ENCODE measurements at regions not wholly inside any gene's neighbourhood (a gene's known extent, or its start where the extent isn't known, plus 50 kb on each side); places are given as distances from the start of the nearest gene placed in this dataset.
A peak's percentile ranks its signal among the peaks of the same experiment; 100 is the strongest.

GRCh38 chr17:77366206-77366557, 225.4 kb downstream of the SEC14L1 start:
- DNase-seq = no peak

- DNase-seq = no peak
Measured at GRCh38 chr17:77366558-77367245, 225.9 kb downstream of the SEC14L1 start.

- no peak for DNase-seq
Measured at GRCh38 chr17:77369544-77369971, 228.8 kb downstream of the SEC14L1 start.

GRCh38 chr17:77370586-77370985, 229.8 kb downstream of the SEC14L1 start:
- DNase-seq = no peak

- no peak for DNase-seq
Measured at GRCh38 chr17:77371117-77371887, 230.5 kb downstream of the SEC14L1 start.

GRCh38 chr17:77371888-77372443, 231.2 kb downstream of the SEC14L1 start:
- DNase-seq = no peak

GRCh38 chr17:77372444-77373298, 231.9 kb downstream of the SEC14L1 start:
- DNase-seq = peak; percentile 69

- DNase-seq = peak; percentile 50
Measured at GRCh38 chr17:77373299-77374169, 232.8 kb downstream of the SEC14L1 start.

- peak; percentile 79 for DNase-seq
Measured at GRCh38 chr17:77374170-77374936, 233.6 kb downstream of the SEC14L1 start.

GRCh38 chr17:77375108-77375916, 234.5 kb downstream of the SEC14L1 start:
- no peak for DNase-seq

GRCh38 chr17:77375917-77376651, 235.3 kb downstream of the SEC14L1 start:
- DNase-seq = peak; percentile 68

GRCh38 chr17:77376795-77377709, 236.3 kb downstream of the SEC14L1 start:
- DNase-seq = no peak

GRCh38 chr17:77377710-77378235, 237.0 kb downstream of the SEC14L1 start:
- DNase-seq = no peak

- DNase-seq = no peak
Measured at GRCh38 chr17:77378318-77379064, 237.7 kb downstream of the SEC14L1 start.

GRCh38 chr17:77379065-77379428, 238.3 kb downstream of the SEC14L1 start:
- no peak for DNase-seq

GRCh38 chr17:77379832-77380231, 239.1 kb downstream of the SEC14L1 start:
- DNase-seq = no peak

GRCh38 chr17:77380395-77381184, 239.8 kb downstream of the SEC14L1 start:
- DNase-seq = no peak

All from CD4-positive, alpha-beta T cell treated with Interleukin-21 for 1 hour (primary cell).